ENCODE measurements at regions not wholly inside any gene's neighbourhood (a gene's known extent, or its start where the extent isn't known, plus 50 kb on each side); places are given as distances from the start of the nearest gene placed in this dataset.

GRCh38 chr4:10173754-10174749, 57.5 kb upstream of the WDR1 start:
- peak; percentile 46 for DNase-seq

DNA sequence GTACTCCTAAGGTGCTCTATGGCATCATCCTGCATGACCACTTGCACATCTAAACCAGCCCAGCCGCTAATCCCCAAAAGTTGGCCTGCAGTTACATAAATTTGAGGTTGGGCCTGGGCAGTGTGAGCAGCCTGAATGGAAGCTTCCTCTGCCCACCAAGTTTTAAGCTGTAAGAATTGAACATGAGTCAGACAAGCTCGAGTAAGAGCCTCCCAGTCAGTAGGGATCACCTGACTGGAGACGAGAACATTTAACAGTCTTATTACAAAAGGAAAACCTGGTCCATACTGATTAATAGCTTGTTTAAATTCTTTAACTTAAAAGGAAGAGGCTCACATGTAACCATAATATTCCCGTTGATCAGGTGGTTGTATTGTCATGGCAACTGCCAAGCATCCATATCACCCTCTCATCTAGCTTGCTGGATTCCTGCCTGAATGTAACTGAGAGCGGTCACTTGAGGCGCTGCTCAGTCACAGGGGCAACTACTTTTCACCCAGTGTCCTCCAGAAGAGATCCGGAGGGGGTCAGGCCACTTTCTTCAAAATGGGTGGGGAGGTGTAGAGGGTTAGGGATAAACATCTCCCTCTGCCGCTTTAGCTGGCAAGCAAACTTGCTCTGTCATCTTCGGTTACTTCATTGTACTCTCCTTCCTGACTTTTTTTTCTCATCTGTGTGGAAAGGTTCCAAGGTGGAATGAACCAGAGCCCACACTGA, 56.6 kb upstream of the WDR1 start:
- no peak for DNase-seq

DNA sequence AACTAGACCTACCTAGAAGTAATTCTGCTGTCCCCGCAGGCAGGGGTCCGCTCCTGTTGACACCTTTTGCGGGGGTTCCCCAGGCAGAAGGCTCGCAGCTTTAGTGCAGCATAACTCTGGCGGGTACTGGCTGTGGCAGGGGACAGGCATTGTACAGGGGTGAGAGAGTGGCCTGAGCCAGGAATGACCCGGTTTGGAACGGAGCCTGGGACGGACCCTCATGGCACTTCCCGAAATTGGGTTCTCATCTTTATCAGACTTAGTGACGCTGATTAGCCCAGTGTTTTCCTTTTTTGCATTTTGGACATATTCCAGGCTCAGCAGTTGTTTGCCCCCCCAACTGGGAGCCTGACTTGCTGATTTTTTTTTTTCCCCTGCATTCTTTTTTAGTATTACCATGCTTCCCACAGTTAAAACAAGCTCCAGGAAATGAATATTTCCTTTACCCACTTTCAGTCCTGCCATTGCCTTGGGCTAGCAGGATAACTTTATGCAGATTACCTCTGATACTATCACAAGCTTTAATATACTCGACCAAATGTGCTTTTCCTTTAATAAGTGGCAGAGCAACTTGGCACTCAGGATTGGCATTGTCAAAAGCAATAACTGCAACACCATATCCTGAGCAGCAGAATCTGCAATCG, 55.8 kb upstream of the WDR1 start:
- DNase-seq, result no peak

DNA sequence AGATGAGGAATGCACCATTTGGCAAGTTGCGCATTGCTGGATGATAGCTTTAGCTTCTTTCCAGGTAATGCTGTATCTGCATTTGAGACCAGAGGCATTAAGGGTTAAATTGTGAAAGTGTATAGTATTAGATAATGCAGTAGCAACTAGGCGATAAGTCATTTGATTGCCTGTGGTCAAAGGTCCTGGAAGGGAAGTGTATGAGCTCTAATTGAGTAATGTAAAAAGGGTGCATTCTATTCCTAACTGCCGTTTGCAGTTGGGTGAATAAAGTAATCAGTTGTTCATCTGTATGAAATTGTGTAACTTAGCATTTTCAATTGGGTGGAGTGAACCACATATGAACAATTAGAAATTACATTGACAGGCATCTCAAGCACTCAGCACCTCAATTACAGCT, 54.5 kb upstream of the WDR1 start:
- DNase-seq, result no peak

GRCh38 chr4:10169839-10170387, 53.3 kb upstream of the WDR1 start:
- no peak for DNase-seq

DNA sequence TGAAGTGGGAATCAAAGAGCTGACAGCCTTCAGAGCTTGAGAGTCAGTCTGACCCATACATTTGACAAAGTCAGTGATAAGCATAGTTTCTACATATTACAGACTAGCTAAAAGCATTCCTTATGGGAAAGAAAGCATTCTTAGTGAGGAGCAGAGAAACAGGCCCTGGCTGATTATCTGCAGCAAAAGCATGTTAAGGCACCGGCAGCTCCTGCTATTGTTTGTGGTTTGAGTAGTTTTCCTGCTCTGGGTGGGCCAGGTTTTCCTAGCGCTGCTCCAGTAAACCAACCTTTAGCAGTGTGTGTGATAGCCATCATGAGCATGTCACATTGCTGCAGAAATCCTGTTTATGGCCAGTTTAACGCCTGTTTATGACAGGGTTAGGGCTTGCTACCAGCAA, 51.6 kb upstream of the WDR1 start:
- no peak for DNase-seq

GRCh38 chr4:10167201-10167600, 50.6 kb upstream of the WDR1 start:
- no peak for DNase-seq
